ENCODE measurements at regions not wholly inside any gene's neighbourhood (a gene's known extent, or its start where the extent isn't known, plus 50 kb on each side); places are given as distances from the start of the nearest gene placed in this dataset.
"Not testable (repeated sequence)": the region's sequence is repeated elsewhere in the genome, so short reads cannot be mapped to it uniquely, and the experiment has no call there.

GRCh38 chr10:108095932-108096925 lies 931.7 kb upstream of the SORCS1 start:
- no peak for DNase-seq (ENCODE audit: low read depth)

GRCh38 chr10:108090476-108091215 lies 926.1 kb upstream of the SORCS1 start:
- DNase-seq (ENCODE audit: low read depth): no peak

- DNase-seq (ENCODE audit: low read depth): no peak
Observed at GRCh38 chr10:108086502-108086901, 922.0 kb upstream of the SORCS1 start.

GRCh38 chr10:108082596-108082995 lies 918.1 kb upstream of the SORCS1 start:
- no peak for DNase-seq (ENCODE audit: low read depth)

- no peak for DNase-seq (ENCODE audit: low read depth)
Observed at GRCh38 chr10:108078263-108078662, 913.8 kb upstream of the SORCS1 start.

GRCh38 chr10:108072466-108072865 lies 908.0 kb upstream of the SORCS1 start:
- no peak for DNase-seq (ENCODE audit: low read depth)

GRCh38 chr10:108070789-108071188 lies 906.3 kb upstream of the SORCS1 start:
- DNase-seq (ENCODE audit: low read depth): no peak

GRCh38 chr10:108069096-108069495 lies 904.6 kb upstream of the SORCS1 start:
- DNase-seq (ENCODE audit: low read depth): no peak

- no peak for DNase-seq (ENCODE audit: low read depth)
Observed at GRCh38 chr10:108064746-108065260, 900.3 kb upstream of the SORCS1 start.

- no peak for DNase-seq (ENCODE audit: low read depth)
Observed at GRCh38 chr10:108060246-108060645, 895.7 kb upstream of the SORCS1 start.

- DNase-seq (ENCODE audit: low read depth): no peak
Observed at GRCh38 chr10:108055506-108055905, 891.0 kb upstream of the SORCS1 start.

- DNase-seq (ENCODE audit: low read depth): no peak
Observed at GRCh38 chr10:108052981-108053380, 888.5 kb upstream of the SORCS1 start.

- no peak for DNase-seq (ENCODE audit: low read depth)
Observed at GRCh38 chr10:108051218-108051617, 886.7 kb upstream of the SORCS1 start.

GRCh38 chr10:108050626-108051025 lies 886.1 kb upstream of the SORCS1 start:
- no peak for DNase-seq (ENCODE audit: low read depth)

GRCh38 chr10:108049668-108050067 lies 885.2 kb upstream of the SORCS1 start:
- DNase-seq (ENCODE audit: low read depth): no peak

- DNase-seq (ENCODE audit: low read depth): no peak
Observed at GRCh38 chr10:108048898-108049297, 884.4 kb upstream of the SORCS1 start.

- DNase-seq (ENCODE audit: low read depth): no peak
Observed at GRCh38 chr10:108039821-108040584, 875.5 kb upstream of the SORCS1 start.

GRCh38 chr10:108037061-108037460 lies 872.6 kb upstream of the SORCS1 start:
- DNase-seq (ENCODE audit: low read depth): no peak

- no peak for DNase-seq (ENCODE audit: low read depth)
Observed at GRCh38 chr10:108036265-108036664, 871.8 kb upstream of the SORCS1 start.

GRCh38 chr10:108034829-108035228 lies 870.3 kb upstream of the SORCS1 start:
- no peak for DNase-seq (ENCODE audit: low read depth)

- not testable (repeated sequence) for DNase-seq (ENCODE audit: low read depth)
Observed at GRCh38 chr10:108033518-108033917, 869.0 kb upstream of the SORCS1 start.

GRCh38 chr10:108031505-108031904 lies 867.0 kb upstream of the SORCS1 start:
- no peak for DNase-seq (ENCODE audit: low read depth)
